HG02623 (cell line): ENCODE measurements at regions not wholly inside any gene's neighbourhood (a gene's known extent, or its start where the extent isn't known, plus 50 kb on each side); places are given as distances from the start of the nearest gene placed in this dataset.
"Not testable (repeated sequence)": the region's sequence is repeated elsewhere in the genome, so short reads cannot be mapped to it uniquely, and the experiment has no call there.

Experiments
- ATAC-seq: cut with Tn5 transposase; IDR thresholded peaks from one replicate; pipeline ENCODE4 v1.9.1; 2021; ENCODE audit warnings: moderate library complexity; ENCODE audit not compliant: unreplicated experiment

DNA sequence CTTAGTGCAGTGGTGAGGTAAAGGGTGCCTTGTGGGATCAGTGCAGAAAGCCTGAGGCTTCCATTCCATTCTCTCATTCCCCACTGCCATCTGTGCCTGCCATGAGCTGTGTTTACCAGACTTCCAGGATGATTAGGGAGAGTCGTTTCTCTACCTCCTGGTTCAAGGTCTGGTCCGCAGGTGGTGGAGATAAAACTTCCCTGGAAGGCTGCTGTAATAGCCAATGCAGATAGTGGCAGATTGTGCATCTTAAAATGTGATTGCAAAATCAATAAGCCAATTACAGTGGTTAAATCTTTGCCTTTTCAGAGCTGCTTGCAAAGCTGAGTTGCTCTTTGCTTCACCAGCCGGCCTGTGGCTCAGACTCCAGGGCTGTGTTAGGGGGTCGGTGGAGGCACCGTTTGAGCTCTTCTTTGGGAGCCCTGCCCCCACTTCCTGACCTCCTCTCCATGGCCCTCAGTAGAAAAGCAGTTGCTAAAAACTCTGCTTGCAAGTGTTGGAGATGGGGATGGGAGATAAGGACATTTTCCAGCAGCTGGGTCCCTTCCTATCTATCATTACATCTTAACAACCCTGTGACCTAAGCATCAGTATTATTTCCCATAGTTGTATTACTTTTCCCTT is 95.2 kb upstream of the HS6ST1 start:
- ATAC-seq, result no peak

DNA sequence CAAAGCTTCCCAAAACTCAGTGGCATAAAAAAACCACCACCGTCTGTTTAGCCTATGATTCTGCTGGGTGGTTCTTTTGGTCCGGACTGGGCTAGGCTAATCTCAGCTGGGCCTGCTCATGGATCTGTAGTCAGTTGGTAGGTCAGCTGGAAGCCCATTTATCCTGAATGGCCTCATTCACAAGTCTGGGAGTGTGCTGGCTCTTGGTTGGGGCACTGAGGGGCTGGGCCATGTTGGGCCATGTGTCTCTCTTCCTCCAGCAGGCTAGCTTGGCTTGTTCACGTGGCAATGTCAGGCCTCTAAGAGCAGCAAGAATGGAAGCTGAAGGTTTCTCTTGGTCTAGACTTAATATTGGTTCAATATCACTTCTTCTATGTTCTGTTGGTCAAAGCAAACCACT is 95.7 kb upstream of the HS6ST1 start:
- no peak for ATAC-seq

DNA sequence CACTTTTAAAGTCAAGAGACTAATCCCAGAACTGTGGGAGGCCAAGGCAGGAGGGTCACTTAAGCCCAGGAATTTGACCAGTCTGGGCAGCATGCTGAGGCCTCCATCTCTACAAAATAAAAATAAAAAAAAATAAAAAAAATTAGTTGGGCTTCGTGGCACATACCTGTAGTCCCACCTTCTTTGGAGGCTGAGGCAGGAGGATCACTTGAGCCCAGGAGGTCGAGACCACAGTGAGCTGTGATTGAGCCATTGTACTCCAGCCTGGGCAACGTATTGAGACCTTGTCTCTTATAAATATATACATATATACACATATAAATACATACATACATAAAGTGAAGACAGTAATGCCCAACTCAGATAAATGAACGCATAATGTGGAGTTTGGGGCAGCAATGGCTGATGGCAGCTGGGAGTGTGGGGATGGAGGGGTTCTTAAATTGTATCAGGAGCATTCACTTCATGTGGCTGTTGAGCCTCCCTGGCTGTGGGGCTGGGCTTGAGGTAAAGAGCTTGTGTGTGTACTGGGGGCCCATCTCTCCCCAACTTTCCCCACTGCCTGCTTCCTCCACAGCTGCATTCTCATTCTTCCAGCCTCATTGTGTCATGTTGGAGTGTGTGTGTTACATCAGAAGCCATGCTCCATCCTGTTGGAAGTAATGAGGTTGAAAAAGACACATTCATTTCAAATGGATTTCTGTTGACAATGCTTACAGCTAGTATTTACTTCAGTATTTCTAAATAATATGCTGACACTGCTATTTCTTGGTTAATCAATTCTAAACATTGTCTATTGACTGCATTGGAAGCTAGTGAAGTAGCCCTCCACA is 96.5 kb upstream of the HS6ST1 start:
- ATAC-seq, result no peak

DNA sequence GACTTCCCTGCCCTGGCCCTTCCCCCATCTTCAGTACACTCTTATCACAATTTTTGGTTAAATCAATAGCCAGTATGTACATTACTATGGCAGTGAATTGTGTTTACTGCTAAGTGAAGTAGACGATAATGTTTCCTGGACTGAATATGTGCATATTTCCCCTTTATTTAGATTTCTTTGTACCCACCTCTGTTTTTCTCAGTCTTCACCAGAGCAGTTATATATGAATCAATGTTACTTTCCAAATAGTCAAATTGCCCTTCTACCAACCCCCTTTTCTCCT is 97.1 kb upstream of the HS6ST1 start:
- no peak for ATAC-seq

DNA sequence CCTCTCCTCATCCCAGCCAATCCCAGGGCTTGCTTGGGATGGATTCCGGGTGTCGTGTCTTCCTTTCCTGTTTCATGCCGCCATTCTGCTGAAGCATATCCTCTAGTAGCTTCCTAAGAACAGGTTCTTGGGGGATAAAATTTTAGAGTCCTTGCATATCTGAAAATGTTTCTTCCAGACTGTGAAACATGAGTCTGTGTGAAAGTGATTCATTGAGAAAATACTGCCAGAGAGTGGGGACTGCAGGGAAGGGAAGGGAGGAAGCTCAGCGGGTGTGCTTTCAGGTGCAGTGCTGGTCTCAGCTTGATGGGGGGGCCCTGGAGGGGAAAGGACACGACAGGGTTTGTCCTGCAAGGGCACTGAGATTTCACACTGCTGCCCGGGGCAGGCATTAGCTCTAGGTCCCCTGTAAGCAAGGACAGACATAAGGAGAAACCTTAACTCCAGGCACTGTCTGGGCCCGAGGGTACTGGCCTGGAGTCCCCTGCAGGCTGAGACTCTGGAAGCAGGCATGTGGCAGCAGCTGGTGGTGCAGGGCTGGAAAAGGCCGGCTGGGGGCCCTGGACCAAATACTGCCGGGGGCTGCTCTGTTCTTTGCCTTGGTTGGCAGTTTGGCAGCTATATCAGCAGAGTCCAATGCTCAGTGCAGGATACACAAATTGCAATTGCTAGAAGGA is 97.6 kb upstream of the HS6ST1 start:
- ATAC-seq, result no peak

DNA sequence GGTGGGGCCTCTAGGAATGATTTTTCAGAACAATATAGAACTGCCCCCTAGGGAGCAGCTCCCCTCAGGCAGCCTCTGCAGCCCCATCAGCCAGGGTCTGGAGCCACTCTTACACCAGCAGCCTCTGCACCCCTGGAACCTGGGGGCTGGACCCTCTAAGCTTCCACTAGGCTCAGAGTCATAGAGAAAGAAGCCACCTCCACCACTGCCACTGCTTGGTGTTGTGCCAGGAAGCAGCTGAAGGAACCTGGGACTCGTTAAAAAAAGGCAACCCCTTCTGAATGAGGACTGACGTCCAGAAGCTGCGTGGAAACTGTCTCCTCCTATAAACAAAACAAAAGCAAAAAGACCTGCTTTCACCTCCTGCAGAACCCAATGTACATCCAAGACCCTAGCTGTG is 98.1 kb upstream of the HS6ST1 start:
- no peak for ATAC-seq

DNA sequence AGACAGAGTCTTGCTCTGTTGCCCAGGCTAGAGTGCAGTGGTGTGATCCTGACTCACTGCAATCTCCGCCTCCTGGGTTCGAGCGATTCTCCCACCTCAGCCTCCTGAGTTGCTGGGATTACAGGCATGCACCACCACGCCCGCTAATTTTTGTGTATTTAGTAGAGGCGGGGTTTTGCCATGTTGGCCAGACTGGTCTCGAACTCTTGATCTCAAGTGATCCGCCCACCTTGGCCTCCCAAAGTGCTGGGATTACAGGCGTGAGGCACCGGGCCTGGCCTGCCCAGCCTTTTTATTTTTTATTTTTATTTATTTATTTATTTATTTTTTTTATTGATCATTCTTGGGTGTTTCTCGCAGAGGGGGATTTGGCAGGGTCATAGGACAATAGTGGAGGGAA is 98.6 kb upstream of the HS6ST1 start:
- ATAC-seq, result not testable (repeated sequence)

DNA sequence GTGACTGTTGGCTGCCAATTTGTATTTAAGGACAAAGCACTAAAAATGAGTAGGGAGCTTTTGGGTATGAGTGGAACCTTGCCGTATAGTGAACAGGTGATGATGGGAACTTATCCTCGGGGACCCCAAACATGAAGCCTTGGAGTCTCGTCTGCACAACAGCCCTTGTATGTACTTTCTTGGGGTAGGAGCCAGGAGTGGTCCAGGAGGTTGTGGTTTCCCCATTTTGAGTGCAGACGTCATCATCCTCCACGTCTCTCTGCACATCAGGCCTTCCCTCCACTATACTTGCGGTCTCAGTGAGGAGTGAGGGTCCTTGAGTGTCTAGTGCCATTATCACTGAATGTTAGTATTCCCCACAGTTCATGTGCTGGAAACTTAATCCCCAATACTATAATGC is 101.5 kb upstream of the HS6ST1 start:
- no peak for ATAC-seq

DNA sequence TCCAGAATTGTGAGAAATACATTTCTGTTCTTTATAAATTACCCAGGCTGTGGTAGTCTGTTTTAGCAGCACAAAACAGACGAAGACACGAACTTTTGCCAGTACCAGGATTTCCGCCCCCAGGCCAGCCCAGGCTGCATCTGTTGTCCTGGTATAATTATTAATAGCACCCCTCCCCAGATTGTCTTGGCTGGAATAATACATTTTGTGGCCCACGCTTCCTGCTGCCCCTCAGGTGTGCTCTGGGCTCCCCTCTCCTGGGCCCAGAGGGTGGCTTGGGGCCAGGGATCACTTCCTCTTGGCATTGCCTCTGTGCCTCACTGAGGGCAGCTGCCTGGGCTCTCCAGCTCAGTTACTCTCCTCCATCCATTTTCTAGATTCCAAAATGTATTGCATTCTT is 102.1 kb upstream of the HS6ST1 start:
- ATAC-seq, result no peak

DNA sequence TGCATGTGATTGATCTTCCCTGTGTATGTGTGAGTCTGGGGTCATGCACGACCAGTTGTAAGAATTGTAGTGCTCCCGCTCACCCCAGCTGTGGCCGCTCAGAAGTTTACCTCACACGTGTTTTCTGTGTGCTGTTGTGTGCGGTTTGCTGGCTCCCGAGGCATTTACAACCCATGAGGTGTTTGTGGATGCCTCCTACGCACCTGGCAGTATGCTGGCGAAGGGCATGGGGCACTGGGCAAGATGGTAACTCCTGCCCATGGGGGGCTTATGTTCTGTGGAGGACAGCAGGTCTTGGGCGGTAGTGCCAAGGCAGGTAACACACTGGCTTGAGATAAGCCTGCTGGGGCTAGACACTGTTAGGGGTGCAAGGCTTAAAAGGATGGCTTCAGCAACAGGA is 102.6 kb upstream of the HS6ST1 start:
- no peak for ATAC-seq

DNA sequence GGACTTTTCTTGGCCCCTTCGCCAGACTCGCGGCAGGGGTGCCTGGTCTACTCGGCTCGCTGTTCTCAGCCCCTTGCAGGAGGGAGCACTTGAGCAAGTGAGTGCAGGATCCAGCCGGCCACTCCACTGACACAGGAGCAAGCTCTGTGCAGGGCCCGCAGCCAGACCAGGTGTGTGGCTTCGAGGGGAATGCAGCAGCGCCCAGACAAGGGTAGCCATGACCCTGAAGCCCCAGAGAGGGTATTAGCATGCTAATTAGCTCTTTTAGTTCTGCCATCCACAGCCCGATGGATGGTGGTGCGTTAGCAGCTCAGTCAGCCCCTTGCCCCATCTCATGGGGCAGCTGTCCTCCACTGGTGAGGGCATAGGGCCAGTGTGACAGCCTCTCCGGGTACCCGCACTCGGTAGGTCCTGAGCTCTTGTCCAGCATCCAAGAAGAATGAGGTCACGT is 103.2 kb upstream of the HS6ST1 start:
- ATAC-seq, result no peak

DNA sequence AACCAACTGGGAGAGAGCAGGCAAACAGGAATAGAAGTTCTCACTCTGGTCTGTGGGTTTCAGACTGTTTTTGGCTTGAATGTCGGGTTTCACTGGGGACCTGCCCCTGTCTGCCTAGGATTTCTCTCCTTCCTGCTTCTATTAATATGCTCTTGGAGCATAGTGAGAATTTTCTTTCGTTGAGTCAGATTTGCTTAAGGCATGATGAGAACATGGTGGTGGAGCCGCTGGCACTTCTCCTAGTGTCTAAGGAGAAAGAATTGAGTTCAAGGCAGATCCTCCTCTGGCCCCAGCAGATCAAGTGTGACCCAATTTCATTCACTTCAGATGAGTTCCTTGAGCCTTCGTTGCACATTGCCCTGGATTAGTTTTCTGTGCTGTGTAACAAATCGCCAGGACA is 103.9 kb upstream of the HS6ST1 start:
- ATAC-seq, result no peak

DNA sequence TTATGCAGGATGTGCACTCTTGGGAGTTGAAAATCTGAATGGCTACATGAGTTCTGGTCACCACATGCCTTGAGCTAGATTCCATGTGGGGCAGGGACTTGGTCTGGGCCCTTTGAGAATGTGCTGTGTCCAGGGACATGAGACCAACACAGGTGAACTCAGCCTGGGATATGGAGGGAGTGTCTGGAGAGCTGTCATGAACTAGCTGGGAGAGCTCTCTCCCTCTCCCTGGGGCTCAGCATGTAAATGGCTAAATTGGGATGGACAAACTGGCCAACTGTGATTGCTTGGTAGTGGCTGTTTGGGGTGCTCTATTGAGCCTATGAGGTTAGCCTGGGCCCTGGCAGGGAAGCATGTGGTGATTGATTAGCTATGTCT is 105.1 kb upstream of the HS6ST1 start:
- ATAC-seq, result no peak

DNA sequence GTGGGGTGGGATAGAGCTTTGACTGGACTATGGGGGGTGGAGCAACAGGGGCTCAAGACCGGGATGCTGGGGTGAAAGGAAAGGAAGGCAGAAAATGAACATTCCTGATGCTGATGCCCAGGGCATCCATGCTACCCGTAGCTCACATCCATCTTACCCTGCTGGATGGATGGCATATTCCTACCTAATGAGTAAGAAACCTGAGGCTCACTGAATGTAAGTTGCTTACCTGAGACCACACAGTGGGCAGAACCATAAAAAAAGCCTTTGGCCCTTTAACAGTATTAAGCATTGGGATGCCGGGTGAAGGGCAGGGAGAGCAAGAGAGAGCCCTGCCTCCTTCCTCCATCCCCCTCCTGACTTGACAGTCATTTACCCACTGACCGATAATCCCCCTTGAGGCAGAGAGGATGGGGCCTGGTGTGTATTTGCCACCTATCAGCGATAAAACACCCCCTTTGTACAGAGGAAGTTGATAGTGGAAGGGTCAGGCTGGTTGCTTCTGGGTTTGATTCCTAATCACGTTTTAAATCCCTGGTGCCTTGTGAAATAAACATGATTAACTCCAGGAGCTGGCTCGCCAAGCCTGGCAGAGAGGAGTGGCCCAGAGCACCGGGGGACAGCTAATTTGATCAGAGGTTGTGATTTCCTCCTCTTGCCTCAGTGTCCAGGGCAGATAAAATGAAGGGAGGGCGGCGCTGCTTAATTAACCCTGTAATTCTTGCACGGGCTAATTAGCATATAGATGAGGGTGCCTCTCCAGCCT is 105.9 kb upstream of the HS6ST1 start:
- ATAC-seq, result no peak

DNA sequence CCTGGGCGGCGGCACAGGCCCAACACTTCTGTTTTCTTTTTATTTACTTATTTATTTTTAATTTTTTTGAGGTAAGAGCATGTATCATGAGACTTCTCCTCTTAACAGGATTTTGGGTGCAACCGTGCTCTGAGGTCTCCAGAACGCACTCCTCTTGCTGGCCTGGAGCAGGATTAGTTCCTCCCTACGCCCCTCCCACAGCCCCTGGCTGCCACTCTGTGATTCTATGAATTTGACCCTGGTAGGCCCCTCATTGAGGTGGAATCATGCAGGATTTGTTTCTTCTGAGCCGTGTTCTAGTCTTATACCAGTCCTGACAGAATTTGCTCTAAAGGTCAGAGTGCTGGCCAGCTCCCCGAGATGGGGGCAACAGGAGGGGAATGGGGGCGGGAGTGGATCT is 106.5 kb upstream of the HS6ST1 start:
- ATAC-seq, result no peak

DNA sequence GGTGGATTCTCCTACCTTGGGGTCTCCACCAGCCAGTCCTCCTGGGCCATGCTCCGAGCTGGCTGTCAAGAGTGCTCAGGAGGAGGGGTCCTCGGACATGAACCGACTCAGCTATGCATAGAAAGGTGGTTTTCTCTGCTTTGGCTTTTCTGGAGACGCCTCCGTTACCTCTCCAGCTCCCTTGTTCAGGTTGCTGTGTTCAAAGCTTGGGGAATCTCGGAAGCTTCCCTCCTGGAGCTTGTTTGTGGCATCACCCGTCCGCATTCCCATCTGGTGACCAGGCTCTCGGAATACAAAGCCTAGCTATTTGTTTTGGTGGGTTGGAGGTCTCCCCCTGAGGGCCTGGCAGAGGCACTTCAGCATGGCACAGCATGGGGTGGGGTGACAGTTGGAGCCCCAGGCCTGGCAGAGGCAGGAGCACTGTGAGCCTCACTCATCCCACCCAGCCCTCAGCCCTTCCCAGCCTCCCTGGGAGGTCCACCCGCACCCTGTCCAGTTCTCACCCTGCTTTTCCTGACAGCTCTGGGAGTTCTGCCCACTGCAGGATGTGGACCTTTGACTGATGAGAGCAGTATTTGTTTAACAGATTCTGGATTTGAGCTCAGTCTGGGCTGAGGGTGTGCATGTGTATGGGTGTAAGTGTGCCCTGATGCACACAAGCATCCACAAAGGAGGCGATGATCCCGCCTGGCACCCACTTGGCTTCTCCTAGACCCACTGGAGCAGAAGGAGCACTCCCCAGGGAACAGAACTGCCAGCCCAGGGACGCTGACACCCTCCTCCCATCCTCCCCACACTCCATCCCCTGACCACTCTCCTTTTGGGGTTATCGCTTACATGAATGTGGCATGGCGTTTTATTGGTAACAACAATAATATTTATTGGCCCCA is 107.3 kb upstream of the HS6ST1 start:
- ATAC-seq, result no peak

DNA sequence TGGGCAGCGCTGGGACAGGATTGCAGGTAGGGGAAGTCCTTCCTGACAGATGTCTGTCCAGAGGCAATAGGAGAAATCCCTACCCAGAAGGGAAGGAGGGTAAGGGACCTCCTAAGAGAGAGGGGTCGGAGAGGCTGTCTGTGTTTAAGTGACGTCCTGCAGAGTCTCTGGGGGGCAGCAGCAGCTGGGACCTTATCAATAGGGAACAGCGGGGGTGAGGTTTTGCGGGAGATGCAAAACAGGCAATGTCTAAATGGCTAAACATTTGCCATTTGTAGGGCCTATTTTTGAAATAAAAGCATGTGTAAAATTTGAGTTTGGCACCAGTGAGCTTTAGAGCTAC is 108.7 kb upstream of the HS6ST1 start:
- no peak for ATAC-seq

DNA sequence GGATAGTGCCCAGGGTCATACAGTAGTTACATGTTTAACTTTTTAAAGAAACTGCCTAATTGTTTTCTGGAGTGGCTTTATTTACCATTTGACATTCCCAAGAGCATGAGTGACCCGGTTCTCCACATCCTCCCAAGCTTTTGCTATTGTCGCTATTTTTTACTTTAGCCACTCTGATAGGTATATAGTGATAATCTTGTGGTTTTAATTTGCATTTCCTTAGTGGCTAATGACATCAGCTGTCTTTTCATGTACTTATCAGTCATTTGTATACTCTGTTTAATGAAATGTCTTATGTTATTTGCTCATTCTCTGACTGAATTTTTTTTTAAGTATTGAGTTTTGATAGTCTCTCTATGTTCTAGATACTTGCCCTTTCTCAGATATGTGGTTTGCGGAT is 109.7 kb upstream of the HS6ST1 start:
- ATAC-seq, result no peak

DNA sequence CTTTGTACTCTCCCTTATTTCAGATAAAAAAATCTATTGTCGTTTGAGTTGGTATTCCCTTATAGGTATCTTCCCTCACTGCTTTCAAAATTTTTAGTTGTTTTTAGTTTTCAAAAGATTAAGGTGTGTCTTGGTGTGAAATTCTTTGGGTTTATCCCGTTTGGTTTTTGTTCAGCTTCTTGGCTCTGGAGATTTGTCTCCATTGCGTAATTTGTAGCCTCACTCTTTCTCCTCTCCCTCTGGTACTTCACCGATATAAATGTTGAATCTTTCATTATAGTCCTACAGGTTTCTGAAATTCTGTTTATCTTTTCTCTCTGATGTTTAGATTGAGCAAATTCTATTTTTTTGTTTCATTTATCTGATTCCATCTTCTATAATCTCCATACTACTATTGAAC is 113.8 kb upstream of the HS6ST1 start:
- ATAC-seq, result no peak

DNA sequence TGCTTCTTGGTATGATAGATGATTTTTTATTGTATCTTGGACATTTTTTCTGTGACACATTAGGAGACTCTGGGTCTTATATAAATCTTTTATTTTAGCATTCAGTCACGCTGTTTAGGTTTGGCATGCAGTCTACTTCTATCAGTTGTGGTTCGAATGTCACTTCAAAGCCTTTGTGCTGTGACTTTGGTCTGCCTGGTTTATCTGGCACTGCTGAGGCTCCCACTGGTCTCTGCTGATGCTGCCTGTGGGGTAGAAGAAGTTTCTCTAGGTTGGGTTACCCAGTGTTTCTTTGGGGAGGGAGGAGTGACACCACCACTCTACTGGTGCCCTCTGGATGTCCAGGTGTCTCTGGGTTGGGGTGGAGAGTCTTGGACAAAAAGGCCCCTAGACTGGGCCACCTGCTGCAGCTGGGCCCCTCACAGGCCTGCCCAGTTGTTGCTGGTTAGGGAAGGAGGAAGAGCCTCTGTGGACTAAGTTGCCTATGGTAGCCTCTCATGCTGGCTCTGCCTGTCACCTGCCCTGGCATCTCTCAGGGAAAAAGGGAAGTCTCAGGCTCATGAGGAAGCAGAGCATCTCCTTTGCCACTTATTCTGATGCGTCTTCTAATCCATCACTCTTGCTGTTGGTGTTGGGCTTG is 115.4 kb upstream of the HS6ST1 start:
- no peak for ATAC-seq
